Pancreas (tissue), 10 donors: ENCODE measurements at regions not wholly inside any gene's neighbourhood (a gene's known extent, or its start where the extent isn't known, plus 50 kb on each side); places are given as distances from the start of the nearest gene placed in this dataset.

Experiments
- ATAC-seq, 4 donors: fragments of 200-7000 bp; cut with Tn5 transposase; one replicate each; pipeline versions ENCODE4 v1.8.0 to v1.9.1; 2020; ENCODE audit warnings: mild to moderate bottlenecking in 4 of 4, moderate library complexity in 4 of 4
- DNase-seq, 6 donors: peaks; one replicate each; pipeline ENCODE4 v3.0.0-alpha.2; 2020
- FAIRE-seq: peaks from 2 replicates; lab custom pipeline; 2012; peaks lifted over from hg19 to GRCh38; lab: Jason Lieb, UNC
- H3K27ac ChIP-seq, 4 donors: fragments of 200-600 bp; sonication (generic); 1 replicate in 3 of 4; 2 replicates in 1 of 4; pipeline versions ENCODE4 v1.5.0 to v1.8.0; 2020
- H3K27me3 ChIP-seq, 4 donors: fragments of 200-600 bp; one replicate each; pipeline ENCODE4 v1.8.0; 2021
- H3K36me3 ChIP-seq, 3 donors: fragments of 200-600 bp; sonication (generic) in 1 of 3; one replicate each; pipeline versions ENCODE4 v1.5.0 to v1.8.0; 2020 to 2021
- H3K4me1 ChIP-seq, 3 donors: fragments of 200-600 bp; one replicate each; pipeline ENCODE4 v1.8.0; 2021
- H3K4me3 ChIP-seq, 4 donors: fragments of 200-600 bp; sonication (generic) in 2 of 4; one replicate each; pipeline versions ENCODE4 v1.5.0 to v1.8.0; 2020 to 2021
- H3K9me3 ChIP-seq, 4 donors: fragments of 200-600 bp; one replicate each; pipeline ENCODE4 v1.8.0; 2021
- WGBS, 2 donors: extraction: QIAGEN DNeasy Blood & Tissue Kit; methylation state at CpG; one replicate each; pipeline ENCODE4 v1.1.7; 2013; 5-methylcytosine and 5-hydroxymethylcytosine counted together
- intact Hi-C, 3 donors: fragments of 100-400 bp; cut with DNase I; formaldehyde crosslinking; loops; one replicate each; pipeline versions ENCODE4 v1.11.1 to v1.14.2; 2022
- TF ChIP-seq, protein P1 (sequence below), 4 donors: fragments of 200-600 bp; sonication (generic) in 3 of 4; IDR thresholded peaks; one replicate each; pipeline versions ENCODE4 v1.5.0 to v1.8.0; 2021; ENCODE audit warnings: antibody characterized with exemption in 4 of 4
- donor health status: healthy with polysubstance abuse.
- donor health status: DM: no; HTN: no; CAD: no; lungs with moderate emphysema.
- donor health status: DM: no; HTN: no; CAD: no.
- donor health status: control.
- donor health status: control.
- donor health status: Bipolar disorder and iron deficiency.
- donor health status: DM: yes; HTN: yes; CAD: no.
- donor health status: DM: no; HTN: no; CAD: no.
- donor health status: DM: no; HTN: no; CAD: no.
- donor health status: DM: yes; HTN: yes; CAD: no.

DNA sequence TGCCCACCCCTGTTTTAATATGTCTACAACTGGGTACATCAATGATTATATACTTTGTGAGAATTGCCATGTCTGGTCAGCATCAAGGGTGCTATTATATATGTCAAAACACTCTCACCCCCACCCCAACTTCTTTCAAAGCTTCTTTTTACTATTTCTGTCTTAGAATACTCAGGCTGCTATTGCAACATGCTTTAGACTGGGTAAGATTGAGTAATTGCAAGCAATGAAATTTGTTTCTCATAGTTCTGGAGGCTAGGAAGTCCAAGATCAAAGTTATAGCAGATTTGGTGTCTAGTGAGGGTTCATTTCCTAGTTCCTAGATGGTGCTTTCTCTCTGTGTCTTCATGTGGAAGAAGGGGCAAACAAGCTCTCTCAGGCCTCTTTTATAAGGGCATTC lies 100.5 kb upstream of the KCNK1 start:
- TF ChIP-seq, protein P1, sequence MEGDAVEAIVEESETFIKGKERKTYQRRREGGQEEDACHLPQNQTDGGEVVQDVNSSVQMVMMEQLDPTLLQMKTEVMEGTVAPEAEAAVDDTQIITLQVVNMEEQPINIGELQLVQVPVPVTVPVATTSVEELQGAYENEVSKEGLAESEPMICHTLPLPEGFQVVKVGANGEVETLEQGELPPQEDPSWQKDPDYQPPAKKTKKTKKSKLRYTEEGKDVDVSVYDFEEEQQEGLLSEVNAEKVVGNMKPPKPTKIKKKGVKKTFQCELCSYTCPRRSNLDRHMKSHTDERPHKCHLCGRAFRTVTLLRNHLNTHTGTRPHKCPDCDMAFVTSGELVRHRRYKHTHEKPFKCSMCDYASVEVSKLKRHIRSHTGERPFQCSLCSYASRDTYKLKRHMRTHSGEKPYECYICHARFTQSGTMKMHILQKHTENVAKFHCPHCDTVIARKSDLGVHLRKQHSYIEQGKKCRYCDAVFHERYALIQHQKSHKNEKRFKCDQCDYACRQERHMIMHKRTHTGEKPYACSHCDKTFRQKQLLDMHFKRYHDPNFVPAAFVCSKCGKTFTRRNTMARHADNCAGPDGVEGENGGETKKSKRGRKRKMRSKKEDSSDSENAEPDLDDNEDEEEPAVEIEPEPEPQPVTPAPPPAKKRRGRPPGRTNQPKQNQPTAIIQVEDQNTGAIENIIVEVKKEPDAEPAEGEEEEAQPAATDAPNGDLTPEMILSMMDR (IDR thresholded peaks at IDR 0.05): no peak
- FAIRE-seq (no peak), DNase-seq (no peak), ATAC-seq (no peak)
- Histone ChIP-seq H3K27ac (no peak overlapping the region), H3K4me1 (no peaks in the 10 kb centered on the region), H3K36me3 (no peaks in the 10 kb centered on the region), H3K9me3 (no peaks in the 10 kb centered on the region), H3K27me3 (no peaks in the 10 kb centered on the region), H3K4me3 (no peak overlapping the region)
- intact Hi-C loops: no loop called here

DNA sequence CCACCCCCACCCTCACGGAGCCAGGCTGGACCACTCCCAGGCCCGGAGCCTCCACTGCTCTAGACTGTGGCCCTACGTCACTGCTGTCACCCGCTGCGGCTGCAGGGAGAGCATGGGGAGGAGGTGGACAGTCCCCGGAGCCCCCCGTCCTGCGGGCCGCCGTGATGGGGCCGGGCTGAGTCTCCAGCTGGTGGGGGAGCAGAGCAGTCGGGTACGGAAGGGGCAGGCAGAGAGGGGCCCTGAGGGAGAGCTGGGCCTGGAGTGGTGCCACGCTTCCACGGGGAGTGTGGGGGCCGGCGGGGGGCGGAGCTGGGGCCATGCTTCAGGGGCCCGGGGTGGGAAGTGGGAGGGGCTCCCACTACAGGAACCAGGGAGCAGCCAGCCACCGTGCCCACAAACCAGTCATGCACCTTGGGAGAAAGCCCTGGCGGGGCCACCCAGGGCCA lies 98.9 kb upstream of the KCNK1 start:
- intact Hi-C loops: no loop called here
- no peak for FAIRE-seq
- no peaks in the 10 kb centered on the region for H3K9me3 ChIP-seq
- no peaks in the 10 kb centered on the region for H3K36me3 ChIP-seq
- no peak for ATAC-seq
- TF ChIP-seq, protein P1 (IDR thresholded peaks at IDR 0.05): no peak
- WGBS, 2 donors: 84 to 91% methylated on average over 16 to 21 of the region's 21 CpGs
- no peaks in the 10 kb centered on the region for H3K27me3 ChIP-seq
- H3K4me3 ChIP-seq: no peak overlapping the region
- no peaks in the 10 kb centered on the region for H3K4me1 ChIP-seq
- peak in 2 of 6 donors; percentile 32 to 66 for DNase-seq
- no peak overlapping the region for H3K27ac ChIP-seq

GRCh38 chr1:233516732-233517131 lies 97.2 kb upstream of the KCNK1 start:
- 72 to 74% methylated on average over 9 of the region's 9 CpGs for WGBS, 2 donors
- FAIRE-seq: no peak
- no peak for DNase-seq
- no peak for ATAC-seq
- no peaks in the 10 kb centered on the region for H3K27me3 ChIP-seq
- H3K27ac ChIP-seq: no peak overlapping the region
- H3K4me1 ChIP-seq: no peaks in the 10 kb centered on the region
- H3K4me3 ChIP-seq: no peak overlapping the region
- no peaks in the 10 kb centered on the region for H3K36me3 ChIP-seq
- TF ChIP-seq, protein P1 (IDR thresholded peaks at IDR 0.05): no peak
- no peaks in the 10 kb centered on the region for H3K9me3 ChIP-seq
- intact Hi-C loops: no loop called here

DNA sequence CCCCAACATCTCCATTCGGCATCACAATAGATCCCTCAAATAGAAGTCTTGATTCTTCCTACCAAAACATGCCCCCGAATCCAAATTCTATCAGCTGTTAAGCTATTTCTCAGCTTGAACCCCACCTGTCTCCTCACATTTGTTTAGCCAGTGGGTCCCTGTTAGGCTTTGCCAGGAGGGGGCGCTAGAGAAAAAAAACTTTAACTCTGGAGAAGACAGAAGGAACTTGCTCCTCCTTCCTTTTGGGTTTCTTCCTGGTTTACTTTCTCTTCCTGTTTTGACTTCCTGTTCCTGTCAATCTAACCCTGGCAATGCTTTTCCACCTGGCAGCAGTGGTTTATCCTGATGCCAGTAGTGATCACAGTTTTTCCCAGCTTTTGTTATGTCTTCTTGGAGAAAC lies 95.6 kb upstream of the KCNK1 start:
- Histone ChIP-seq H3K9me3 (no peaks in the 10 kb centered on the region), H3K4me3 (no peak overlapping the region), H3K27ac (no peak overlapping the region), H3K27me3 (no peaks in the 10 kb centered on the region), H3K4me1 (no peaks in the 10 kb centered on the region), H3K36me3 (no peaks in the 10 kb centered on the region)
- FAIRE-seq (no peak), DNase-seq (peak in 1 of 6 donors; percentile 16), ATAC-seq (peak in 2 of 4 donors; percentile 26 to 49)
- TF ChIP-seq, protein P1 (IDR thresholded peaks at IDR 0.05): peak in 3 of 4 donors; percentile 8 to 26 (median 14)
- intact Hi-C loops: no loop called here
- 53 to 57% methylated on average over 3 of the region's 3 CpGs for WGBS, 2 donors

- Histone ChIP-seq H3K27me3 (no peaks in the 10 kb centered on the region), H3K4me1 (no peaks in the 10 kb centered on the region), H3K9me3 (no peaks in the 10 kb centered on the region), H3K36me3 (no peaks in the 10 kb centered on the region), H3K27ac (no peak overlapping the region), H3K4me3 (no peak overlapping the region)
- intact Hi-C loops: no loop called here
- ATAC-seq: peak in 2 of 4 donors; percentile 35 to 44
- WGBS, 2 donors: 65 to 68% methylated on average over 8 of the region's 8 CpGs
- no peak for DNase-seq
- FAIRE-seq: no peak
- TF ChIP-seq, protein P1 (IDR thresholded peaks at IDR 0.05): no peak
These were observed 93.4 kb upstream of the KCNK1 start for GRCh38 chr1:233520261-233521191.
